ENCODE measurements at regions not wholly inside any gene's neighbourhood (a gene's known extent, or its start where the extent isn't known, plus 50 kb on each side); places are given as distances from the start of the nearest gene placed in this dataset.
"Not testable (repeated sequence)": the region's sequence is repeated elsewhere in the genome, so short reads cannot be mapped to it uniquely, and the experiment has no call there.

DNA sequence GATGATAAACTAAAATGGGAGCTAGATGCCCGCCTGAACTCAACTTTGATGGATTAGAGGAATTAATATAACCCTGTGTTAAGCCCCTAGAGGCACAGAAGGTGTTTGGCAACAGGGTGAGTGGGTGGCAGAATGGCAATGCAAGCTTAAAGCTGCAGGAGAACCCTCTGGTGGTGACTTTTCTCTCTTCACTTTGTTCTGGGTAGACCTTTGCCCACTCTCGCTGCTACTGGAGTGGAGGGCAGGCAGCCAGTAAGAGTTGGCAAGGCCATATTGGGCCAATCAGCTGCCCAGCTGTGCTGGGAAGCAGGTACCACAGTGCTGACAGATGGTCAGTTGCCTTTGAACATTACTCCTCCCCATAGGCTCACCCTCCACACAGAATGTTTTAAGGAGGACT is 468.2 kb downstream of the MMUT start:
- DNase-seq (ENCODE audit: low read depth): no peak

DNA sequence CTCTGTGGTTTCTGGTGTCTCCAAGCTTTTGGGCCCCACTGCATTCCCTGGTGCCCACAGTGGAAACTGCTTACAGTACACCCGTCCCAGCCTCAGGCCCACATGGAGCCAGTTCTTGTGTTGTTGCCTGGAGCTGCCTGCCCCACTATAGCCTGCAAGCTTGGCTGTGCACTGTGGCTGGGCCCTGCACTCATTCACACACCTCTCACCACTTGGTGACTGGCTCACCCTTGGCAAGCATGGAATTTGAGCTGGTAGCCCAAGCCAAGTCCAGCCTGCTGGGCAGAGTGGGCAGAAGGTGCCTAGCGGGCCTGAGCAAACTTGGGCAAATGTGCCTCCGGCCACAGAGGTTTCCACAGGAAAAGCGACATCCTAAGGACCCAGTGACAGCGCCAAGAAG is 472.3 kb downstream of the MMUT start:
- DNase-seq (ENCODE audit: low read depth): no peak

DNA sequence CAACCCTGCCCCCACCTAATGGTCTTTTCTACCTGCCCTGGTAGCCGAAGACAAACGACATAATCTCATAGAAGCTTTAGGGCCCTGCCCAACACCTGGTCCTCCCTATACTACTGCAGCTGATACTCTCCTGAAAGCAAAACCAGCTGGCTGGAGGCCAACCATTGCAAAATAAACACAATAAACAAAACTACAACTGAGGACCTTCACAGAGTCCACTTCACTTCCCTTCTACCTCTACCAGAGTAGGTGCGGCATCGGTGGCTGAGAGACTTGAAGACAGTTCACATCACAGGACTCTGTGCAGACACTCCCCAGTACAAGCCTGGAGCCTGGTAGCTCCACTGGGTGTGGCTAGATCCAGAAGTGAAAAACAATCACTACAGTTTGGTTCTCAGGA is 476.2 kb downstream of the MMUT start:
- DNase-seq (ENCODE audit: low read depth): no peak

DNA sequence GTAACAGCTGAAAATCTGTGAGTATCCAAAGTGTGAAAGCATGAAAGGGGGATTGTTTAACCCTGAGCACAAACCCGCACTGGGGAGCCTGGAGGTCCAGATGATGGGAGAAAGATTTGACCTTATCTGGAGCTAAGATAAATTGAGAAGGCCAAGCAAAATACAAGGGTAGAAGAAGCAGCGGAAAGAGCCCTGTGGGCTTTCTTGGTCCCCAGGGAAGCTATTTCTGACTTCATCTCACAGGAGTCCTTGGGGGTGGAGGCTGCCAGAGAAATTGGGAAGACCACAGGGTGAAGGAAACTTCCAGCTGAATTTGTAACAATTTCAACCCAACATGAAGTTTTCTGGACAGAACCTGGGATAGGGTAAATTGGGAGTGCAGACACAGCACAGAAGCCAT is 476.9 kb downstream of the MMUT start:
- no peak for DNase-seq (ENCODE audit: low read depth)

DNA sequence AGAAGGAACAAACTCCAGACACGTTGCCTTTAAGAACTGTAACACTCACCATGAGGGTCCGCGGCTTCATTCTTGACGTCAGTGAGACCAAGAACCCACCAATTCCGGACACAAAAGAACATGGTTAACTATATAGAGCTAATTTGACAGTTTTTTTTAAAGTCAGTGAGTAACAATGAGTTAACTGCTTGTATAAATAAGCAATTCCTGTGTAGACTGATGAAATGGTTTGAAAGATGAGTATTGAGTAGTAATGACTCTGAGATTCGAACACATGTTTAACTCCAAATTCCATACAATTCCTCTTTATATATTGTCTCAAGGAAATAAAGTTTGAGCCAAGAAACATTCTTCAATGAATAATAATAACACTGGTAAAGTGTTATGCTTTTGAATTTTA is 478.0 kb downstream of the MMUT start:
- no peak for DNase-seq (ENCODE audit: low read depth)

DNA sequence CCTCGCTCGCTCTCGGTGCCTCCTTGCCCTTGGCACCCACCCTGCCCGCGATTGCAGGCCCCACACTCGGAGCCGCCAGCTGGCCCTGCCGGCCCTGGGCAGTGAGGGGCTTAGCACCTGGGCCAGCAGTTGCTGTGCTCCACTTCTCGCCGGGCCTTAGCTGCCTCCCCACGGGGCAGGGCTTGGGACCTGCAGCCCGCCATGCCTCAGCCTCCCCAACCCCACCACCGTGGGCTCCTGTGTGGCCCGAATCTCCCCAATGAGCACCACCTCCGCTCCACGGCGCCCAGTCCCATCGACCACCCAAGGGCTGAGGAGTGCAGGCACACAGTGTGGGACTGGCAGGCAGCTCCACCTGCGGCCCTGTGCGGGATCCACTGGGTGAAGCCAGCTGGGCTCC is 479.1 kb downstream of the MMUT start:
- not testable (repeated sequence) for DNase-seq (ENCODE audit: low read depth)

DNA sequence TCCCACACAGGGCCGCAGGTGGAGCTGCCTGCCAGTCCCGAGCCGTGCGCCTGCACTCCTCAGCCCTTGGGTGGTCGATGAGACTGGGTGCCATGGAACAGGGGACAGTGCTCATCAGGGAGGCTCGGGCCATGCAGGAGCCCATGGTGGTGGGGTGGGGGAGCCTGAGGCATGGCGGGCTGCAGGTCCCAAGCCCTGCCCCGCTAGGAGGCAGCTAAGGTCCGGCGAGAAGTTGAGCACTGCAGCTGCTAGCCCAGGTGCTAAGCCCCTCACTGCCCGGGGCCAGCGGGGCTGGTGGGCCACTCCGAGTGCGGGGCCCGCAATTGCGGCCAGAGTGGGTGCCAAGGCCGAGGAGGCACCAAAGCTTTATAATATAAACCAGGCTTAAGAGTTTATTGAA is 479.7 kb downstream of the MMUT start:
- DNase-seq (ENCODE audit: low read depth): no peak

DNA sequence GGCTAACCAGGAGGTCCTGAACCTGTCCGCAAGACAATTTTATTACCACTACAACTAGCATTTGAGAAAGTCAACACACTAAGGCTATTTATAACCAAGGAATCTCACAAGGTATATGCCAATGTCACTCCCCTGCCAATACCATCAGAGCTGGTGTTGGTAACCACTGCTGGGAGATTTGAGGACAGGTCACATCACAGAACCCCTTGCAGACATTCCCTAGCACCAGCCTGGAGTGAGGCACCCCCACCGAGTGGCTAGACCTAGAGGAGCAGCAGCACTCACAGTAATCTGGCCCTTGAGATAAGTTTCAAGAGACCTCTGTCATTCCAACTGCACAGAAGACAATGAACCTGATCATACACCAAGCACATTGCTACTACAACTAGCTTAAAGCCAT is 483.2 kb downstream of the MMUT start:
- no peak for DNase-seq (ENCODE audit: low read depth)

DNA sequence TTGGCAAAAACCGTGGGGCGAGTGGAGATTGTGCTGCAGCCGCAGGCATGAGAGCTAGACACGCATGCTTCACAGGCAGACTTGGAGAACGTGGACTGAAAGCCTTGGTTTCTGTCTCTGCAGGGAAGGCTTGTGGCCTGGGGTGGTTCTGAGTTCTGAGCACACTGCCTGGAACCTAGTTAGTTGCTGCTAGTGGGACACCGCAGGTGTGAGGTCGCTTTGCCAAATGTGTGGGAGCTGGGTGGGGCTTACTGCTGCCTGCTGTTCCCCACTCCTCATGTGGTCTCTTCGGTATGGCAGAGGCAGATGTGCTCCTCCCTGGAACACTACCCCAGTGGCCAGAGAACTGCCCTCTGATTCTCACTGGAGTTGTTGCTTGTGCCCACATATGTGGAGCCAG is 484.0 kb downstream of the MMUT start:
- DNase-seq (ENCODE audit: low read depth): no peak

DNA sequence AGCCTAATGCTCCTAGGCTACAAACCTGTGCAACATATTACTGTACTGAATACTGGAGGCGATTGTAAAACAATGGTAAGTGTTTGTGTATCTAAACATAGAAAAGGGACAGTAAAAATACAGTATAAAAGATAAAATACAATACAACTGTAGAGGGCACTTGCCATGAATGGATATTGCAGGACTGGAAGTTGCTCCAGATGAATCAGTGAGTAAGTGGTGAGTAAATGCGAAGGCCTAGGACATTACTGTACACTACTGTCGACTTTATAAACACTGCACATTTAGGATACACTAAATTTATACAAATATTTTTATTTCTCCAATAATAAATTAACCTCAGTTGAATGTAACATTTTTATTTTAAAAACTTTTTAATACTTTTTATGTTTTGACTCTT is 485.0 kb downstream of the MMUT start:
- no peak for DNase-seq (ENCODE audit: low read depth)

DNA sequence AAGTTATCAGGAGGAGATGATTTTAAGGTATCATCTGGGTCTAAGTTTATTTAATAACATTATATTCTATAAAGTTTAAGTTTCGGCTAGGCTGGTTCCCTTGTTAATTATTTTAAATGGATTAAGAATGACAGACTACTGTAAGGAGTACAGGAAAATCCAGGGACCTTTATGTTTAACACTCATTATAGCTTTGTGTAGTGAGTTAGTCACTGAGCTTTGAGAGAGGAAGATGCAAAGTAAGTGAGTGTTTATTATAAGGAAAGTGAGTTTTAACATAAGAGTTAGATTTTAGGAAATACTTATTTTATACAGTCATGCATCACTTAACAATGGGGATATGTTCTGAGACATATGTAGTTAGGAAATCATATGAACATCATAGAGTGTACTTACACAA is 485.5 kb downstream of the MMUT start:
- no peak for DNase-seq (ENCODE audit: low read depth)

DNA sequence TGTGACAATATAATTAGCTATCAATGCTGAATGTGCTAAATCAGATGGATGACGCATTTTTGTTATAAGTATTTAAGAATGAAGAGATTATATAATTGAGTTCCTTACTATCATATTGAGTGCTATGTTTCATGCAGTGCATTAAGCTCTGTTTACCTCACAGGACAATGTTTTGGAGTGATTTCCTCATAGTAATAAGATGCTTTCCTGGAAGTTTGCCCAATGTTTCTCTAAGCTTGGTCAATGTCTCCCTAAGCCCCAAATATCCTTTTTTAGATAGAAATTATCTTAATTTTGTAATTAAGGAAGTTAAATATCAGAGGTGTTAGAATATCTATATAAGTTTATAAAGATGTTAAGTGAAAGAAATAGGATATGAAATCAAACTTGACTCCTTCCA is 489.6 kb downstream of the MMUT start:
- DNase-seq (ENCODE audit: low read depth): no peak

DNA sequence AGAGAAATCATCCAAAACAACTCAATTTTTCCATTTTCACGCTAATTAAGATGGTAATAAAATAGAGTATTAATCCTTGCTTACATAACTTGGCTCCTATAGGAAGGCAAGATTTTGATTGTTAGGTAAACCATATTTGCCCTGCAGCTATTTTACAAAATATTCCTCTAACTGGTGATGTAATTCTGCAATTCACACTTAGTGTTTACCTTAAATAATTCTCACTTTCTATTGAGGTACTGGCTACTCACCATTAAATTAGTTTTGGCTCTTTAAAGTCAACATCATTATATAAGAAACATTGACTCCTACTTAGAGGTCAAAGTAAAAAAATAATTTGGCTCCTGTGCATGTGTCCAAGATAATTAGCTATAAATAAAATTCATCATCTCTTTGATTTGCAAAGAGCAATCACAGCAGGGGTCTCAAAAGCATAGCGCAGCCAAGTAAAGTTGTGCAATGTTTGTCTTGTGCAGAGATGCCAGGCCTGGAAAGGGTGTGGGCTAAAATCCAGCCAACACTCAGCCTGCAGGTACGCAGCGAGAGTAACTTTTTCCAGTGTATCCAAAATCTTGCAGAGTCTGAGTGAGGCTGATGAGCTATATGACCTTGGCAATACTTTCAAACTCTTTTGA is 501.2 kb downstream of the MMUT start:
- DNase-seq (ENCODE audit: low read depth): no peak

DNA sequence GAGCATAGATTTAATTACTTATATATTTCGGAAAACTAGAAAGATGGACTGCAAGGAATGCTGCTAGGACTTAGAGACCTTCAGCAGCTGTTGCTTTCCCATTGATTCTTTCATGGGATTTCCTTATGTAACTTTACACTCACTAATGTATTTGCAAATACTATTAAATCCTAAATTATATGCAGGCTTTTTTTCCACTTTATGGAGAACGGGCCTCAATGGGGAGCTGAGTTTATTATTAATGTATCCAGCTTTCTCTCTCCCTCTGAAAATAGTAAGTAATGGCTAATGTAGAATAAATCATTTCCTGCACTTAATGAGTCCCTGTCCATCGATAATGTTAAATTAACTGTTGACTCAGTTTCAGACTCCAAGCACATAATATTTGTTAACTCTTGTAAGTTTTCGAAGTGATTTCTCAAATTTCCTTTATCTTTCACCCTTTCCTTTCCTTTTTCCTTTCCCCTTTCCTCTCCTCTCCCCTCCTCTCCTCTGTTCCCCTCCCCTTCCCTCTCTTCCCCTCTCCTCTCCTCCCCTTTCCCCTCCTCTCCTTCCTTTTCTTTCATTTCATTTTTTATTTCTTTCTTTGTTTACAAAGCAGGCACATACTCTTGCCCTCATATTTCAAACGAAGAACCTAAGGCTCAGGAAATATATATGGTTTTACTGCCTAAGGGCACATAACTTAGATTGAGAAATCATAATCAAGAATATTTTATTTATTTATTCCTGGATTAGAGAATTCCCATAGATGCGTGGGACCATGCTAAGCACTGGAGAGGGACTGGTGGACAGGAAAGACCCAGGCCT is 503.6 kb downstream of the MMUT start:
- DNase-seq (ENCODE audit: low read depth): no peak

DNA sequence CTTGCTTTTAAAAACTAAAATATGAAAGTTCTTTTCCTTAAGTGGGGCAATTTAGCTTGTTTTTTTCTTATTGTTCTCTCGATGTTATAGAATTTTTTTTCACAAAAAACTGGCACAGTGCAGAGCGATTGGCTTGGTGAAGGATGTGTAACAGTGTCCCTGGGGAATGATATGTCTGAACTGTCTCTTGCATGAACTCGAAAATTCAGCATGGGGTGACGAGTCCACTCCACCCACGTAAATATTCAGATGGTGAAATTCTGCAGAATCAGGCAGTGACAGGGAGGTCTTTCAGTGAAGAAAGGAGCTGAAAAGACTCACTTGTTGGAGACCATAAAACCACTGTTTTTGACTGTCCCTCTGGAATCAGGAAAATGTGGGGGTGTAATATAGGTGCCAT is 505.3 kb downstream of the MMUT start:
- no peak for DNase-seq (ENCODE audit: low read depth)

DNA sequence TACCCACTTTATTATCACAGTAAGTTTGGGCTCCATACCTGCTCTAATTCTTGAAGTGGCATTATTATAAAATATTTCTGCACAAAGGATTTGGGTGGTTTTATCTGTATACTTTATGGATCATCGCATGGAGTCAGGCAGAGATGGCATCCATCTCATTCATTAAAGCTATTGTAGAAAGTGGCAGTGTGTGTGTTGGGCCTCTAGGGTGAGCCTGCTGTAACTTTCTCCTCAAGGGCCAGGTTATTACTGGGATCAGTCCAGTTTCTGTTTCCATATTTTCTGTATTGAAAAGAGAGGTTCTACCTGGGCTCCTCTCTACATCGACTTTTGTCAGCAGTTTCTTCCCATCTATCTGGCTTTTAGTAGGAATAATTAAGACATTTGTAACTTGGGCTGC is 511.1 kb downstream of the MMUT start:
- no peak for DNase-seq (ENCODE audit: low read depth)

DNA sequence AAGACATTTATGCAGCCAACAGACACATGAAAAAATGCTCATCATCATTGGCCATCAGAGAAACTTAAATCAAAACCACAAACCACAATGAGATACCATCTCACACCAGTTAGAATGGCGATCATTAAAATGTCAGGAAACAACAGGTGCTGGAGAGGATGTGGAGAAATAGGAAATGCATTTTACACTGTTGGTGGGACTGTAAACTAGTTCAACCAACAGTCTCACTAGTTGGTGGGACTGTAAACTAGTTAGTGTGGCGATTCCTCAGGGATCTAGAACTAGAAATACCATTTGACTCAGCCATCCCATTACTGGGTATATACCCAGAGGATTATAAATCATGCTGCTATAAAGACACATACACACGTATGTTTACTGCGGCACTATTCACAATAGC is 518.8 kb downstream of the MMUT start:
- DNase-seq (ENCODE audit: low read depth): not testable (repeated sequence)

DNA sequence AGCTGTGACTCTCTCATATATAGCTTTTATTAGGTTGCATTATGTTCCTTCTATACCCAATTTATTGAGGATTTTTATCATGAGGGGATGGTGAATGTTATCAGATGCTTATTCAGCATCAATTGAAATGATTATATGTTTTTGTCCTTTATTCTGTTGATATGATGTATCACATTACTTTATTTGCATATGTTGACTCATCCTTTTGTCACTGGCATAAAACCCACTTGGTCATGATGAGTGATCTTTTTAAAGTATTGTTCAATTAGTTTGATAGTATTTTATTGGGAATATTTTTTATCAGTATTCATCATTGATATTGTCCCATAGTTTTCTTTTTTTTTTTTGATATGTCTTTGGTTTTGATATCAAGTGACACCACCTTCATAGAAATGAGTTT is 529.9 kb downstream of the MMUT start:
- no peak for DNase-seq (ENCODE audit: low read depth)

DNA sequence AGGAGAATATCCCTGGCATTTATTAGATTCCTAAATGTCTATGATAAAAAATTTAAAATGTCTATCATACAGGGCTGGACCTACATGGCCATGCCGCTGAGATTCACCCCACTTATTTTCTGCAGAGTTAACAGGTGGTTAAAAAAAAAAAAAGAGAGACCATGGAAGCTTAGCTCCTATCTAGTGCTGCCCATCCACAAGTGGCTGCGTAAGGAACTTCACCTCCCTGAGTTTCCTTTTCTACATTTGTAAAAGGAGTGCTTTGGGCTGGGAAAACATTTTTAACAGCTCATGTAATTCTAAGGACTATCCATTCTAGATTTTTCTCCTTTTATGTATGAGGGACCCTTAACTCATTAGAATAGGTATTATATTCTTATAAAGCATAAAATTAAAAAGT is 534.1 kb downstream of the MMUT start:
- no peak for DNase-seq (ENCODE audit: low read depth)

DNA sequence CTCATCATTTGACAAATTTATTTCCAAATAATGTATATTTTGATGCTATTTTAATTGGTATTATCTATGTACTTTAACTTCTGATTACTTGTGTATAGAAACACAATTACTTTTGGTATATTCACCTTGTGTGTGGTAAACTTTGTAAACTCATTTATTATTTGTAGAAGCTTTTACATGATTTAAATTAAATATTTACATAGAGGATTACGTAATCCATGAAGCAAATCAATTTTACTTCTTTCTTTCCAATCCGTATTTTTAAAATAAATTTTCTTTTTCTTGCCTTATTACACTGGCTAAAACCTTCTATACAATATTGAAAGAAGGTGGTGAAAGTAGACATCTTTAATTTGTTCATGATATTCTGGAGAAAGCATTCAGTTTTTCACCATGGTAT is 540.2 kb downstream of the MMUT start:
- DNase-seq (ENCODE audit: low read depth): no peak

DNA sequence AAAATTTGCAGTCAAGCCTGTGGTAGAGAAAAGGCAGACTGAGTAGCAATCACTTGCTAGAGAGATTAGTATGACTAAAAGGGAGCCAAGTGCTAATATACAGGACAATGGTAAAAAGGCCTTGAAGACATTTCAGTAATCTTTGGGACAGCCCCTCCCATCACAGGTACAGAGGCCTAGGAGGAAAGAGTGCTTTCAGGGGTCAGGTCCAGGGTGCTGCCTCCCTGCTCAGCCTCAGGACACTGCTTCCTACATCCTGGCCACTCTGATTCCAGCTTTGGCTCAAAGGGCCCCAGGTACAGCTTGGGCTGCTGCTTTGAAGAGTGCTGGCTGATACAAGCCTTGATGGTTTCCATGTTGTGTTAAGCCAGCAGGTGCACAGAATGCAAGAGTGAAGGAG is 543.5 kb downstream of the MMUT start:
- DNase-seq (ENCODE audit: low read depth): no peak

DNA sequence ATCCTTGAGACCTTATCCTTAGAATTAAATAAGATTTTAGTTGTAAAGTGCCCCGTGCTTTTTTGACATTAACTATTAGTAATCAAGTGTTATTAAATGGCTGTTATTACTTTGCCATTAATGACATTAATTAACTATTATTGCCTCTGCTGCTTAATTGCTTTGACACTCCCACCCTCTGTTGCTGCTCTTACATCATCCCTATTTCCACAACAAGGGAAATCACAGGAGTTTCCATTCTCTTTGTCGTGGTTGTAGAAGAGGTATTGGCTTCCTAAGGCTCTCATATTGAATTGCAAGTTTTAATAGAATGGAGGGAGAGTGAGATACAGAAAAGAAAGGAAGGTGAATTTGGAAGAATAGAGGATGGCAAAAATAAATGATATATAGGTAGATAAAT is 545.8 kb downstream of the MMUT start:
- DNase-seq (ENCODE audit: low read depth): no peak

DNA sequence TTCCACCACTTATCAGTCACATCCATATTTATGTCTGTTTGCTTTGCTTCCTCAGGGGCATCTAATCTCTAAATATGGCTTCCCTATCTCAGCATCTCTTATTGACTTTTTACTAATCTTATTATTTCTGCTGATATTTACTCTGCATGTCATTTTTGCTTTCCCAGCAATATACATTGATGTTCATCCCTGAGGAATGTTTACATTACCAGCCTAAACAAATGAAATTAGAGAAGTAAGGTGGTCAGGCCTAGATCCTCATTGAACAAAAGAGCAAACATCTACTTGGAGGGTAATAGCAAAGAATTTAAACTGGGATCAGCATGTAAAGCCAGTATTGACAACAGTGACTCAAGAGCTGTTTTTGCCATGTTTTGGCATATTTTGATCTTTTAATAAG is 546.4 kb downstream of the MMUT start:
- DNase-seq (ENCODE audit: low read depth): peak; percentile 56

DNA sequence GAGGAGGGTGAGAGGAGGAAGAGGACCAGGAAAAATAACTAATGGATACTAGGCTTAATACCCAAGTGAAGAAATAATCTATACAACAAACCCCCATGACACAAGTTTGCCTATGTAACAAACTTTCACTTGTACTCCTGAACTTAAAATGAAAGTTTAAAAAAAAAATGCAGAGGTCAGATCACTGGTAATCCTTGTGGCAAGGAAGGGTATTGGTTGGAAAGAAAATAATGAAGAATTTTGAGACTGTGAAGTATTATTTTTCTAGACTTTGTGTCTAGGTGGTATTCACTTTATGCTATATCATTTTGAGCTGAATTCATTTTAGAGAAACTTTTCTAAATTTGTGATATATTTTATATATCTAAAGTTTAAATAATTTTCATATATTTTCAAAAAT is 547.5 kb downstream of the MMUT start:
- no peak for DNase-seq (ENCODE audit: low read depth)

Data from CMK (cell line).